HepG2 (cell line): ENCODE measurements at regions not wholly inside any gene's neighbourhood (a gene's known extent, or its start where the extent isn't known, plus 50 kb on each side); places are given as distances from the start of the nearest gene placed in this dataset.

ENCODE experiments used
- ATAC-seq: fragments of 200-7000 bp; cut with Tn5 transposase; 3 replicates; pipeline ENCODE4 v1.9.1; 2020; ENCODE audit warnings: mild to moderate bottlenecking, moderate library complexity
- BruUV-seq: library from RNA; stranded (reverse); fragments of 400-500 nt; replicated peaks from 2 replicates; lab custom pipeline; 2021; lab: Mats Ljungman, UMichigan
- CTCF ChIA-PET: fragments of 300-600 bp; formaldehyde crosslinking; extraction: SDS; loops from one replicate; lab custom pipeline; 2021; ENCODE audit warnings: low total read pairs, inconsistent platforms, low intra/inter-chr PET ratio; lab: Yijun Ruan, JAX
- POLR2A ChIA-PET: fragments of 350-600 bp; sonication (Branson Sonifier 250); formaldehyde crosslinking; loops from one replicate; lab custom pipeline; 2020; ENCODE audit warnings: antibody characterized with exemption, inconsistent platforms; lab: Yijun Ruan, JAX
- DNase-seq: peaks from one replicate; pipeline ENCODE4 v3.0.0-alpha.2; 2015; ENCODE audit warnings: low spot score
- FAIRE-seq: peaks from 3 replicates; lab custom pipeline; 2011; peaks lifted over from hg19 to GRCh38; lab: Jason Lieb, UNC
- H2AFZ ChIP-seq: one replicate; pipeline ENCODE4 v1.6.1; 2011; ENCODE audit warnings: low read length, inconsistent platforms
- H3K27ac ChIP-seq: fragments of 300-600 bp; 3 replicates; pipeline ENCODE4 v1.8.0; 2011; ENCODE audit warnings: mixed run types, mild to moderate bottlenecking, mixed read lengths, low read length, inconsistent platforms; ENCODE audit not compliant: insufficient read depth; ENCODE audit errors: extremely low read length
- H3K27me3 ChIP-seq, 2 experiments: fragments of 200-600 bp in 1 of 2; 2 replicates in 1 of 2; 3 replicates in 1 of 2; pipeline versions ENCODE4 v1.6.0 to v1.8.0; 2011; ENCODE audit warnings: low read length in 2 of 2, mild to moderate bottlenecking in 2 of 2, moderate library complexity in 2 of 2, inconsistent platforms in 1 of 2; ENCODE audit not compliant: insufficient read depth in 2 of 2, control insufficient read depth in 1 of 2
- H3K36me3 ChIP-seq, 2 experiments: fragments of 200-600 bp in 1 of 2; replicated peaks in 1 of 2; 2 replicates in 1 of 2; 3 replicates in 1 of 2; pipeline versions ENCODE4 v1.5.1 to v1.8.0; 2011; ENCODE audit warnings: low read length in 2 of 2, inconsistent platforms in 1 of 2; ENCODE audit not compliant: insufficient read depth in 2 of 2, control insufficient read depth in 1 of 2
- H3K4me1 ChIP-seq: 2 replicates; pipeline ENCODE4 v1.5.1; 2012; ENCODE audit warnings: low read length, inconsistent platforms; ENCODE audit not compliant: insufficient read depth
- H3K4me2 ChIP-seq: 2 replicates; pipeline ENCODE4 v1.6.0; 2011; ENCODE audit warnings: low read depth, low read length, inconsistent platforms
- H3K4me3 ChIP-seq, 3 experiments: fragments of 200-600 bp in 1 of 3; sonication (generic), shearing (Covaris generic) in 1 of 3; replicated peaks in 1 of 3; 2 replicates each; pipeline ENCODE4 v1.5.1; 2011 to 2016; ENCODE audit warnings: low read length in 3 of 3, inconsistent platforms in 2 of 3, low read depth in 2 of 3, mild to moderate bottlenecking in 2 of 3, control low read depth in 1 of 3, mixed read lengths in 1 of 3; ENCODE audit not compliant: insufficient read depth in 1 of 3
- H3K79me2 ChIP-seq: one replicate; pipeline ENCODE4 v1.6.1; 2011; ENCODE audit warnings: low read length, inconsistent platforms; ENCODE audit not compliant: insufficient read depth
- H3K9ac ChIP-seq: 2 replicates; pipeline ENCODE4 v1.6.0; 2011; ENCODE audit warnings: mild to moderate bottlenecking, low read depth, low read length, inconsistent platforms; ENCODE audit not compliant: insufficient read depth
- H3K9me3 ChIP-seq: 2 replicates; pipeline ENCODE4 v1.5.1; 2012; ENCODE audit warnings: mild to moderate bottlenecking, low read length
- H4K20me1 ChIP-seq: 2 replicates; pipeline ENCODE4 v1.6.0; 2011; ENCODE audit warnings: inconsistent platforms, mild to moderate bottlenecking, low read length, moderate library complexity; ENCODE audit not compliant: insufficient read depth
- AFF4 ChIP-seq: sonication (generic); formaldehyde crosslinking; IDR thresholded peaks from 2 replicates; pipeline ENCODE4 v1.4.0; 2020; ENCODE audit warnings: missing genetic modification reagents
- FOSL2 ChIP-seq: sonication (generic); formaldehyde crosslinking; IDR thresholded peaks from 2 replicates; pipeline ENCODE4 v1.4.0; 2020; ENCODE audit warnings: missing genetic modification reagents
- LRRFIP1 ChIP-seq: sonication (generic); formaldehyde crosslinking; conservative IDR thresholded peaks from 2 replicates; pipeline ENCODE4 v1.4.0; 2020; ENCODE audit warnings: missing genetic modification reagents
- SOX13 ChIP-seq, 3 experiments: fragments of 450-650 bp in 1 of 3; sonication (generic) in 1 of 3; formaldehyde crosslinking in 1 of 3; IDR thresholded peaks in 2 of 3; conservative IDR thresholded peaks in 1 of 3; 2 replicates each; pipeline versions ENCODE4 v1.5.0 to v1.6.1; 2016 to 2020; ENCODE audit warnings: antibody characterized with exemption in 1 of 3, mild to moderate bottlenecking in 1 of 3, missing compliant biosample characterization in 1 of 3, missing genetic modification reagents in 1 of 3, moderate library complexity in 1 of 3
- ZFP36 ChIP-seq: fragments of 150-350 bp; IDR thresholded peaks from 2 replicates; pipeline ENCODE4 v1.6.1; 2018; ENCODE audit warnings: borderline replicate concordance, low read length, low read depth; ENCODE audit not compliant: partially characterized antibody
- ZNF292 ChIP-seq: sonication (generic); formaldehyde crosslinking; IDR thresholded peaks from 2 replicates; pipeline ENCODE4 v1.8.1; 2022; ENCODE audit warnings: mild to moderate bottlenecking, low read depth, missing genetic modification reagents, borderline replicate concordance
- ZNF709 ChIP-seq: sonication (generic); formaldehyde crosslinking; IDR thresholded peaks from 2 replicates; pipeline ENCODE4 v1.5.0; 2020; ENCODE audit warnings: mild to moderate bottlenecking, missing genetic modification reagents
- ZNF781 ChIP-seq: sonication (generic); formaldehyde crosslinking; IDR thresholded peaks from 2 replicates; pipeline ENCODE4 v1.5.1; 2020; ENCODE audit warnings: borderline replicate concordance, mild to moderate bottlenecking, missing genetic modification reagents; ENCODE audit errors: not compliant biosample characterization
- ZNF800 ChIP-seq: sonication (generic); formaldehyde crosslinking; IDR thresholded peaks from 2 replicates; pipeline ENCODE4 v1.4.0; 2020; ENCODE audit warnings: missing genetic modification reagents
- WGBS: methylation state at CpG from one replicate; pipeline ENCODE4 v1.1.6; 2017; ENCODE audit warnings: low lambda C conversion rate; 5-methylcytosine and 5-hydroxymethylcytosine counted together
- in situ Hi-C: cut with HindIII; loops from 2 replicates; pipeline ENCODE4 v1.10.0; 2017; ENCODE audit warnings: low pct_unique_long_range_greater_than_20kb; ENCODE audit not compliant: extremely low pct_ligation_motif_present
- intact Hi-C: fragments of 100-400 bp; cut with micrococcal nuclease; formaldehyde crosslinking; loops from one replicate; pipeline ENCODE4 v1.10.0; 2022; ENCODE audit not compliant: unreplicated experiment

- intact Hi-C loops (no loop called here), in situ Hi-C loops (no loop called here)
- DNase-seq = no peak
- no peak overlapping the region for H3K9ac ChIP-seq
- no peak overlapping the region for H3K27ac ChIP-seq
- H3K27me3 ChIP-seq = no peaks in the 10 kb centered on the region
- BruUV-seq = no TSS peak
- FAIRE-seq = no peak
- H3K4me1 ChIP-seq = no peaks in the 10 kb centered on the region
- ChIA-PET CTCF (no interaction called here), POLR2A (no interaction called here)
- 10% methylated on average over 2 of the region's 2 CpGs for WGBS
- no peaks in the 10 kb centered on the region for H3K79me2 ChIP-seq
- TF ChIP-seq FOSL2 = no peak
- TF ChIP-seq ZNF292 (CRISPR knock-in tag) = no peak
- no peak for TF ChIP-seq ZNF781 (CRISPR knock-in tag)
- no peak for TF ChIP-seq LRRFIP1 (CRISPR knock-in tag)
- TF ChIP-seq AFF4 = no peak
- no peak for TF ChIP-seq ZFP36
- no peak for TF ChIP-seq SOX13 (IDR thresholded peaks at IDR 0.05)
- TF ChIP-seq SOX13 (CRISPR knock-in tag; conservative IDR thresholded peaks at IDR 0.05 in 1 of 2, IDR thresholded peaks at IDR 0.05 in 1 of 2) = no peak
- no peak for TF ChIP-seq ZNF709 (CRISPR knock-in tag)
- no peak for TF ChIP-seq ZNF800 (CRISPR knock-in tag)
- no peaks in the 10 kb centered on the region for H3K36me3 ChIP-seq
- no peaks in the 10 kb centered on the region for H3K9me3 ChIP-seq
- no peak overlapping the region for H2AFZ ChIP-seq
- no peak overlapping the region for H3K4me2 ChIP-seq
- no peaks in the 10 kb centered on the region for H4K20me1 ChIP-seq
- H3K4me3 ChIP-seq = no peak overlapping the region
- ATAC-seq = no peak
These were observed 219.6 kb downstream of the INSIG2 start for GRCh38 chr2:118307864-118308263.
